ENCODE measurements at regions not wholly inside any gene's neighbourhood (a gene's known extent, or its start where the extent isn't known, plus 50 kb on each side); places are given as distances from the start of the nearest gene placed in this dataset.

DNA sequence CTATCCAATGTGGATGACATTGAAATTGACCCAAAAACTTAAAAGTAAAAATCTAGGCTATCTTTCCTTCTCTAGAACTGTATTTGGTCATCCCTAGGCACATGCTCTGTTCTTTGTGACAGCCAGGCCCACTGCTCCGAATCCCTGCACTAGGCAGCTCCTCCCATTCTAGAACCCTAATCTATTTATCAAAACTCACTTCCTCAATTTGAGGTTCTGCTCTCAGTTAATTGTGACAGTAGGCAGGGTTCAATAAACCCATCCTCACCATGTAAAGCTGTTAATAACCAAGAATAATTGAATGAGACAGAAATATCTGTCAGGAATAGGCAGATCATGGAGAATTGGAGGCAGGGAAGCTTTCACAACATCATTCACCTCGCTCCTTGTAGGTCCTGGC, 51.9 kb upstream of the IRF2 start:
- no peaks in the 10 kb centered on the region for H3K9me3 ChIP-seq
- no peak overlapping the region for H3K4me3 ChIP-seq
- no peaks in the 10 kb centered on the region for H3K27me3 ChIP-seq
- H3K4me1 ChIP-seq = no peaks in the 10 kb centered on the region
- no peak for FAIRE-seq
- intact Hi-C loops (cut with DNase I) = no loop called here
- no peaks in the 10 kb centered on the region for H3K36me3 ChIP-seq
- WGBS, 2 donors = 92 to 96% methylated on average over 2 of the region's 2 CpGs
- no peak for DNase-seq
- TF ChIP-seq, protein P1, sequence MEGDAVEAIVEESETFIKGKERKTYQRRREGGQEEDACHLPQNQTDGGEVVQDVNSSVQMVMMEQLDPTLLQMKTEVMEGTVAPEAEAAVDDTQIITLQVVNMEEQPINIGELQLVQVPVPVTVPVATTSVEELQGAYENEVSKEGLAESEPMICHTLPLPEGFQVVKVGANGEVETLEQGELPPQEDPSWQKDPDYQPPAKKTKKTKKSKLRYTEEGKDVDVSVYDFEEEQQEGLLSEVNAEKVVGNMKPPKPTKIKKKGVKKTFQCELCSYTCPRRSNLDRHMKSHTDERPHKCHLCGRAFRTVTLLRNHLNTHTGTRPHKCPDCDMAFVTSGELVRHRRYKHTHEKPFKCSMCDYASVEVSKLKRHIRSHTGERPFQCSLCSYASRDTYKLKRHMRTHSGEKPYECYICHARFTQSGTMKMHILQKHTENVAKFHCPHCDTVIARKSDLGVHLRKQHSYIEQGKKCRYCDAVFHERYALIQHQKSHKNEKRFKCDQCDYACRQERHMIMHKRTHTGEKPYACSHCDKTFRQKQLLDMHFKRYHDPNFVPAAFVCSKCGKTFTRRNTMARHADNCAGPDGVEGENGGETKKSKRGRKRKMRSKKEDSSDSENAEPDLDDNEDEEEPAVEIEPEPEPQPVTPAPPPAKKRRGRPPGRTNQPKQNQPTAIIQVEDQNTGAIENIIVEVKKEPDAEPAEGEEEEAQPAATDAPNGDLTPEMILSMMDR (IDR thresholded peaks at IDR 0.05) = no peak
- no peak overlapping the region for H3K27ac ChIP-seq
- ATAC-seq = no peak
